GM19240 (cell line): ENCODE measurements at regions not wholly inside any gene's neighbourhood (a gene's known extent, or its start where the extent isn't known, plus 50 kb on each side); places are given as distances from the start of the nearest gene placed in this dataset.

ENCODE experiments used
- DNase-seq: peaks from one replicate; pipeline ENCODE4 v3.0.0; 2011; ENCODE audit warnings: low spot score; ENCODE audit not compliant: insufficient read length

DNA sequence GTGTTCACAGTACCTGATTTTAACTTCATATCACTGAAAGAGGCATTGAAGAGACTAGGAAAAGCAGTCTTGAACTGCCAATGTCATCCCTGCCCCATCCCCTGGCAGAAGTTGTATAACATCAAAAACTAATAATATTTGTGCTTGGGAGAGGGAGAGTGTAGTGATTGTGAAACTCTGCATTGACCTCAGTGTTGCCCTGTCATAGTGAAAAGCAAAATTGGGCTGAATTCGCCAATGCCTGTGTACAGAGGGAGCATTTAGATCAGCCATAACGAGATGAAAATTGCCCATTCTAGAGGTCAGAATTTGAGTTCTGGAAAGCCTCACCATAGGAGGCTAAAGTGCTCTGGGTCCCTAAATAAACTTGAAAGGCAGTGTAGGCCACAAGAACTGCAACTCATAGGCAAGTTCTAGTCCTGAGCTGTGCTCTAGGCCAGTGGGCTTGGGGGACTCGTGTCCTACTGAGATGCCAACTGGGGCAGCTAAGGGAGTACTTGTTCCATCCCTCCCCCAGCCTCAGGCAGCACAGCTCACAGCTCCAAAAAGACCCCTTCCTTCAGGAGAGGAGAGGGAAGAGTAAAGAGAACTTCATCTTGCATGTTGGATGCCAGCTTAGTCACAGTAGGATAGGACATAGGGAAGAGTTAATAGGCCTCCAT is 855.6 kb downstream of the TSN start:
- no peak for DNase-seq

DNA sequence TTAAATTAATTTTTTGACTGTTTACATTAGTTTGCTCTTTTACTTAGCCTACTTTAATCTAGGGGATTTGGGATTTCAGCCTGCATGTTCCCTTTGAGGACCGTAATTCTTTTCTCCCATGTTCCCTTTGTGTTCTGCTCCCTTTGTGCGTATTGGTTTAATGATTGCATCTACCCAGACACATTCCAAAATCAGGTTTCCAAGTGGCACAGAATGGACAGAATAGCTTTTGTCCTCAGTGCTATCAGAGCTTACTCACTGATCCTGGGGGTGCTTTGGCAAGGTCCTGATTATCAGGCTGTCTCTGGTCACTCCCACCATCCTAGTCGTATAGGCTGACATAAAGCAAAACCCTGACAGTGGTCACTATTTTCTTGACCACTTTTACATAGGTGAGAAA is 867.5 kb downstream of the TSN start:
- no peak for DNase-seq

DNA sequence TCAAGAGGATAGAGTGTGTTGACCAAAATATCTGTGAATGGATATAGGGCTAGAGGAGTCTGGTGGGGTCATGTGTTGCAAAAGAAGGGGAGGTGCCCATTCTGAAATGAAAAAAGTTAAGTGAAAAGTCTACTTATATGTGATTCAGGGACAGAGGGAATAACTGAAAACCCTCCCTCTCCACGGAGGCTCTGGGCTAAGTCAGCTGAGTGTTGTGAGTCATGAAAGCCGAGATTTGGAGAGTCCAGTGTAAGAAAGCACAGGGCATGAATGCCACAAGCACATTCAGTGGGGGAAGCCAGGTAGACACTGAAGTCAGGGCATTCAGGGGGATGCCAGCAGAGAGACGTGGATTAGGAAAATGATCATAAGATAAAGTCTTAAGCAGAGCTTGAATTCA is 871.9 kb downstream of the TSN start:
- DNase-seq, result no peak

DNA sequence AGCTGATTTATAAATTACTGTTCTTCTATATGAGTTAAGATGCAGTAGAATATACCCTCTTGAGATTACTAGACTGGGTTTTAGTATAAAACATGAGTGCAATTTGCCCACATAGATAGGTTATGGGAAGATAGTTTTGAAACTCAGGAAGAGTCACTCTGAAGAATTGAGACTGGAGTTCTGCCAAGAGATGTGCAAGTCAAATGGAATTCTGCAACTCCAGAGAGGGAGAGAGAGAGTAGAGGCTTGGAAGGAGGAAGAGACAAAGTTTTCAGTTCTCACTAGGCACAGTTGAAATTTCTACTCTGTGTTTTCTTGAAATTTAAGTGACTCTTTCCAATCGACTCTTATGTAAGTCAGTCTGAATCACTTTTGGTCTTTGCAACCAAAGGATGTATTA is 878.8 kb downstream of the TSN start:
- DNase-seq, result no peak

DNA sequence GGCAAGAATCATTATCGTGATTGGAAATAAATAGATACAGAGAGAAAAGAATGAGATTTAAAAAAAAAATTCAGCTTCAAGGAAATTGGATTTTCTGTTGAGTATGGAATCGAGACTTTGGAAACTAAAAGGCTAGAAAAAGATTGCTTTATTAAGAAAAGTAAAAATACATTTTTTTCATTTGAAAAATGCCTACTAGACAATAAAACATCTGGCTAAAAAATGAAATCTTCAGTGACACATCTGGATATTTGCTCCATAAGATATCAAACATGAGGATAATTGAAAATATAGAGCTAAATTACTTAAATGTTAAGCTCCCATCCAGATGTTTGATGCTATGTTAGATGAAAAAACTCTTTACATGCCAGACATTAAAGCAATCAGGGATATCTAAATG is 879.5 kb downstream of the TSN start:
- DNase-seq, result no peak

DNA sequence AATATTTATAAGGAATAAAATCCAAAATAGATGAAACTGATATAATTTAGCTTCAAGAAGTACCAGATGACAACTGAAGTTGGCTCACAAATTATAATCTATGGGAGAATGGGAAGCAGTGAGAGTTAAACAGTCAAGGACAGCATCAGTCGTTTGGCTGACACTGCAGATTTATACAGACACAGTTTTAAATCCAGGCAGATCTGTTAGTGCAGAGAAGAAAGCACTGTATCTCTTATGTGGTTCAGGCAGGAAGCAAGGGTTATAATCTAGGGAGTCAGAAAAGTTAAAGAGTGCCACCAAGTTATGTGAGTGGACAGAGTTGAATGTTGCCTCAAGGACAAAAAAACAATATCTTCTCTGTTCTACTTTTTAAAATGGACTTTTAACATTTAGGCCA is 880.2 kb downstream of the TSN start:
- no peak for DNase-seq

DNA sequence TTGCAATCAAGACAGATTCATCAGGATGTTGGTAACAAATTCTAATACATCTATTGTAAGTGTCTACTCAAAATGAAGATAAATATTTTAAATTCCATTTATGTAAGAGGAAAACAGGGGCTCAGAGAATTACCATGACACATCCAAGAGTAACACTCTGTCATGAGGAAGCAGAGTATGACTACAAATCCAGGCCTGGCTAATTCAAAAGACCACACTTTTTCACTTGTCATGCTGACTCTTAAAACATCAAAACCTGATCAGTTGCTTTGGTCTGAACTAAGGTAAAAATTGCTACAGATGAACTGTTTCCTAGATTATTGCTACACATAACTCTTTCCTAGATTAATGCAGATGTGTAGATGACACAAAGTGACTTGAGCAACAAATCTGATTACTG is 880.6 kb downstream of the TSN start:
- no peak for DNase-seq

DNA sequence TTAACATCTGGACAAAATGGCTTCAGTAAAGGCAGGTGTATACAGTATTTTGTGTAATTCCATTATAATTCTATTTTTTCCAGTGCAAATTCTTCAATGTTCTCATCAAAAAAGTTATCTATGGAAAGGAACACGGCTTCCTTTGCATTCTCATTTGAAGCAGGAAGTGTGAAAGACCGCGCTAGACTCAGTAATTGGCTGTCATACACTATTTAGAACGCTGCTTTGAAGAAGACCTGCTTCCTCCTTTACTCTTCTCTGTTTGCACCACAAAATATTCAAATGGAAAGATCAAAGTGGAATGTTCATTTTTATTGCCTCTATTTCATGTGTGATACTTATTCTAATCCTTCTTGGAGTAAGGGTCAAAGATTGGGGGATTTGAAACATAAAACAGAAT is 883.7 kb downstream of the TSN start:
- DNase-seq, result no peak

DNA sequence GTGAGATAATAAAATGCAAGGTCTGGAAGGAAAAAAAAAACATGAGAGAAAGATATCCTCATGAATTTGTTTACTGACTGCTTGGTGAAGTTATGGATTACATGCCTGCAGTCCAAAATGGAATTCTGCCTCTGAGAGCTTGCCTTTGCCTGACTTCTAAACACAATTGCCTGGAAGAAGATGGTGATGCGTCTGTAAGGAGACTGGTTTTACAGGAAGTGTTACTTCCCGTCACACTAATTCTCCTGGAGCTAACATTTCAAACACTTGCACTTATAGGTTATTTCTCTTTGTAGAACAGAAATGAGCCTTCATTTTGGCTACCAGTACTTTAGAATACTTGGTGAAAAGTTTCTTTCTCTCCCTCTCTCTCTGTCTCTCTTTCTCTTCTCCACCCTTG is 884.3 kb downstream of the TSN start:
- DNase-seq, result no peak

DNA sequence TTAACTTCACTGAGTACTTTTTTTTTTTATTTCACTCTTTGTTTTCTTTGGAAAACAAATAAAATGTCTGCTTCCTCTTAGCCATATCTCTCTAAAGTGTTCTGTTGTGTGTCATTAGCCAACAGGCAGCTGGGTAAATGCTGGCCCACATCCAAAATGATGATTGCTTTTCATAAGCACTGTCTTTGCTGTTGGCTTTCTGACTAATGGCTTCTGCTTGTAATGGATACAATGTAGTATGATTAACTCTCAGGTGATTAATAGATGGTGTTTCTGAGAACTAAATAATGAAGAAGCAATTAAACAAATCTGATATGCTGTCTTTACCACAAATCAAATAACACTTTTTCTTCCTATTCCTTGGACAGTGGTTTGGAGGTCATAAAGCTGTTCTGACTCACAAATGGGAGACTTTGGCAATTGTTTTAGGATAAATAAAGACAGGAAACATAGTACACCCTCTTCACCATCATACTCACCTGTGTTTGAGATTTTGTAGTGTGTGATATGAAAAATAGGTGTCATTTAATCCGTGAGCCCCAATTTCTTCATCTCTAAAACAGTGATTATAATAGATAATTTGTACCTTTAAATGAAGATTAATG is 888.4 kb downstream of the TSN start:
- no peak for DNase-seq

DNA sequence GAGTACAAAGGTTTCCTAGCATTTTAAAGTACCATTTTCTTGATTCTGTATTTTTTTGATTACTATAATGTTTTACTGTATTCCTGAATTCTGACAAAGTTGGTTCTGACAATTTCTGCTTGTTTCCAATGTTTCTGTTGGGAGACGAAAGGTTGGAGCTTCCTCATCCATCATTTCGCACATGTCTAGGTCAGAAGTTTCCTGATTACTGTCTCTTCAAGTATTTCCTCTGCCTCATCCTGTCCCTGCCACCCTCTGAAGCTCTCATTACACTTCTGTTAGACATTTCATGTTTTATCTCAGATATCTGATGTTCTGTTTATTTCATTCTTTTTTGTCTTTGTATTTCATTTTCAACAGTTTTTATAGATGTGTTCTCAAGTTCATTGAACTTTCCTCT is 895.8 kb downstream of the TSN start:
- DNase-seq, result no peak

DNA sequence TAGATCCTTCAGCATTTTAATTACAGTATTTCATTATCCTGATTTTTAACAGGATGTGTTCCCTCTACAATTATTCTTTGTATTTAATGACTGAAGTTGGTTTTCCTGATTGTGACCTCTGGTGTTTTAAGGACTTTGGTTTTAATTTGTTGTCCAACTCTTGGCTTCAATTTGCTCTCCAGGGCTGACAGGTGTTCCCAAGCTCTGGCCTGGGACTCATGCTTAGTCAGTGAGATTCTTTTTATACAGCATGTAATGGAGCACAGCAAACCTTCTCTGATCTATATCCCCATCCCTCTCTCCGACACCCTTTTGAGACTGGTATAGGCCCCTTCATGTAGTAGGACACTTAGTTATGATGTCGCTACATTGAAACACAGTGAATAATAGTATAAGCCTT is 896.3 kb downstream of the TSN start:
- DNase-seq, result no peak

DNA sequence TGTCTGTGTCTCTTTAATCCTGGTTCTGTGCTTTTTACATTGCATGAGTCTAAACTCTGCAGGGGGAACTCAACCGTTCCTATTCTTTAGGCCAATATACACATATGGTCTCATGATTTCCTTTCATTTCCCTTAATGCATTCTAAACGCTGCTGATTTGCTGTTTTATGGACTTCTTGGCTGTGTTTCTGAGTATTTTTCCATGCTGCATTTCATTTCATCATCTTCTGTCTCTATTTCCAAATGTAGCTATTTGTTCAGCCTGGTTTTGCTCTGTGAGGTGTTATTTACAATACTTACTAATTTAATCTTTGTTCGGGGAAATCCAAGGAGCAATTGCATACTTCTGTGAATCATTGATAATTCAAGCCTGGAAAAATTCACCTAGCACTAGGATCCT is 897.2 kb downstream of the TSN start:
- DNase-seq, result no peak

DNA sequence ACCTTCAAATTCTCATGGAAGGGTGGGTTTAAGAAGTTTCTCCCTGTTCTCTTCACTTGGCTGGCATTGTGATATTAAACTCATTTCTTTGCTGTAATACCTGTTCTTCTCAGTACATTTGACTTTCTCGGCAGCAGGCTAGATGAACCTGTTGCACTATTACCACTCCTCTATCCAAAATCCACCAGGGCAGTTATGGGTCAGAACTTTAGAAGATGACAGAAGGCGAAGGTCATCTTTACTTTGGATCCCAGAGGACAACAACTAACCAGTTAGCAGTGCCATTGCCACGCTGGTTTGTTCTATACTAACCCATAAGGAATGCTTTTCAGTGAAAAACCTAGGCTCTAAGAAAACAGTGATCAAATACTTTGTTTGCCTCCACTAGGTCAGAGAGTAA is 901.0 kb downstream of the TSN start:
- DNase-seq, result no peak

DNA sequence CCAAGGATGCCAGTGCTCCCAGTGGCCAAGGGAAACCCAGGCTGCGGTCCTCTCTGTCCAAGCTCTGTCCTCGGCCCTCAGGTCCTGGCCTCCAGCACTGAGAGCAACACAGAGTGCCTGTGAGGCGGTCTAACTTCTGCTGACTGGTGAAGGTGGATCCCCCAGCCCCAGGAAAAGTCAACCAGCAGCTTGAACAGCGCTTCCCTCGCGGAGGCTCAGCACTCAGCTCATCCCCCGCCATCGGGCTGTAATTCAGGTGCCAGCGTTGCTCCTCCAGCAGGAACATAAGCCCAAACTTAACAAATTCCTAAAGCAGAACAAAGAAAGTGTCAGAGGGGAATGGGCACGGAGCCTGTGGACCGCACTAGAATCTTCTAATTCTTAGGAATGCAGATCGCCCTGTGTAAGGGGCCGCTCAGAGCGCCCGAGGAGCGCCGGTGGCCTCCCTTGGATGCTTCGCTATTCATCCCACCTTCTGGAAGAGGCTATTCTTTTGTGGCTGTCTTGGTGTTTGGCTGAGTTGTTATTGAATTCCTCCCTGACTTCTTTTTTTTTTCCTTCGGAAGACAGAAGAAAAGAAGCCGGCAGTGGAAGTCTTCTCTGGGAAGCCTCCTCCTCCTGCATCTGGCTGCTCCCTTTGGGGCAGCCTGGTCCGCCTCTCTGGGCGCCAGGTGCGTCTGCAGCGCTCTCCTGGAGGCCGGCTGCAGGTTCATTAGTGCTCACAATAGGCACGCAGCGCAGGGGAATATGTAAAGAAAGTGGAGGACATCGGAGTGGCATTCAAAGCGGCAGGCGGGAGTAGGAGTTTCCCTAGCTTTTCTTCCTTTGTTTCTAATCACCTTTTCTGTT is 905.6 kb downstream of the TSN start:
- no peak for DNase-seq

DNA sequence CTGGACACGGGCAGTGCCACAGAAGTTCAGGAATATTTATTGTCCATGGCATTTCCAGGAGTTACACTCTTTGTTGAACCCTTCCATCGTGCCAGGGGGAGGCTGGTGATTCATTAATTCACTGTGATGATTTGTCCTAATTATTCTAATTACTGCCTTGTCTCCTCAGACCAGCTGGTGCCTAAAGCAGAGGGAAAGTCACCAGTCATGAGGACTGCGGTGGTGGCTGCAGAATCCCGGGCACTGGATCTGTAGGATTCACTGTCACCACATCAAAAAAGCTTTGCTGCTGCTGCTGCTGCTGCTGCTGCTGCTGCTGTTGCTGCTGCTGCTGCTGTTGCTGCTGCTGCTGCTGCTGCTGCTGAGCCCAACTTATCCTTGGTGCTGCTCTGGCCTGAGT is 908.2 kb downstream of the TSN start:
- DNase-seq, result no peak

DNA sequence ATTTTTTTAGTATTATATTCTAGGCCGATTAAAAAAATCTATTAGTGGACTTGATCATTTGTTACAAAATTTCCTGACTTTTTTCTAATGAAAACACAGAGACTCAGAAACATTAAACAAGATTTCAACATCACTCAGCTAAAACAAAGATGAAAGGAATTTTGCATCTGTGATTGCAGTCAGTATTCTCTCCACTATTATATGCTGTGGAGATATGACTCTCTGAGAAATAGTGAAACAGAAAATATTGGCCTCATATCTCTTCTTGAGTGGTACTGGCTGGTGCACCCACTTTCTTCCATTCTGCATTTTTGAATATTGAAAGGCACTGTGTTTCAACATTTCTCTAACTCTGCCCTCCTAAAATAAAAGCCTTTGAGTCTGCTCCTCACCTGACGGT is 914.2 kb downstream of the TSN start:
- no peak for DNase-seq

DNA sequence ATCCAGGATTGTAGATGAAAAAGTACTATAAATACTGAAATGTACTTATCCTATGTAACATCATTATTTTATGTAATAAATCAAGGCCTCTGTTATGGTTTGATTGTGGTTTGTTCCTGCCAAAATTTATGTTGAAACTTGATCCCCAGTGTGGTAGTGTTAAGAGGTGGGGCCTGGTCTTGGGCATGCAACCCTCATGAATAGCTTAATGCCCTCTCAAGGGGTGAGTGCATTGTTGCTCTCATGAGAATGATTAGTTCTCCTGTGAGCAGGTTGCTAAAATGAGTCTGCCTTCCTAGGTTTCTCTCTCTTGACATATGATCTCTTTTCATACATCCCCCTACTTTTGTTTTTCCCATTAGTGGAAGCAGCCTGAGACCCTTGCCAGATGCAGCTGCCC is 915.4 kb downstream of the TSN start:
- DNase-seq, result no peak

DNA sequence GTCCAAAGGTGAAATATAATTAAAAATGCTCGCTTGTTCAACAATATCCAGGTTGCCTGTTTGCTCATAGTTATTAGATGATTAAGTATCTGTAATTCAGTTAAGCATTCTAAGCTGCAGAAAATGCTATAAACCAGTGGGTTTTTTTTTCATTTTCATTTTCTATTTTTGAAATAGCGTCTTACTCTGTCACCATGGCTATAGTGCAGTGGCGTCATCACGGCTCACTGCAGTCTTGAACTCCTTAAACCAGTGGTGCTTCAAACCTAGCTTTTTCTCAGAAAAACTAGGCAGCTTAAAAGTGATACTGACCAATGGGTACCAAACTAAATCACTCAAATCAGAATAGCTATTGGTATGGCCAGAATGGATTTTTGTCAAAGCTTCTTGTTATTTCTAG is 925.2 kb downstream of the TSN start:
- DNase-seq, result no peak

DNA sequence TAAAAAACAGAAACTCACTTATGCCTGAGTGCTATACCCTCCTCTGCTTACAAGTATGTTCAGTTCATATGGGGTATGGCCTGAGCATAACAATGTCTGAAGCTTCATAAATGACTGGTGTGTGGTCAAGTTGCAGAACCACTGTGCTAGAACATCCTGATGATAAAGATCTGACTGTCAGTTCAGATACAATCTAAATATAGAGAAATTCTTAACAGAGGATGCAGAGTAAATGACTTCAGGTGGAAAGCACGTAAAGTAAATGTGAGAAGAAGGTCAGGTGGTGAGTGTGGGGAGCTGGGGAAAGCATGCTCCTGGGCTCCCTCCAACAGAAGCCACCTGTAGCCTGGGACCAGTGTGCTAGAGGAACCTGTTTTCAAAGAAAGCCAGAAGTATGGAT is 926.2 kb downstream of the TSN start:
- DNase-seq, result no peak

DNA sequence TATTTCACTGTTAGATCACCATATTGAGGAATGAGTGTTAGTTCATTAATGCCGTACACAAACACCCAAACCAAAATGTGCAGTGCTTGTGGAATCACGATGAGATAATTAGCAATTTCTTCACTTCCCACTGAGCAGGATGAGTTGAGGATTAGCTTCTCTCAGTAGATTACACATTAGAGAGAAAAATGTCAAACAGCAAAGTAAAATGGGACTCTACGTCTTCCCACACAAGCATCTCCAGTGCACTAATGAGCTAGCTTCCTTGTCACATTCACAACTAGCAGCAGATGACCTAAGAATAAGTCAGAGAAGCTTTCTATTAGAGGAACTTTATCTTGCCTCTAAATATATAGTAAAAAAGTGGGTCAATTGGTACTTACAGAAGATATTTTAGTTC is 926.9 kb downstream of the TSN start:
- no peak for DNase-seq

DNA sequence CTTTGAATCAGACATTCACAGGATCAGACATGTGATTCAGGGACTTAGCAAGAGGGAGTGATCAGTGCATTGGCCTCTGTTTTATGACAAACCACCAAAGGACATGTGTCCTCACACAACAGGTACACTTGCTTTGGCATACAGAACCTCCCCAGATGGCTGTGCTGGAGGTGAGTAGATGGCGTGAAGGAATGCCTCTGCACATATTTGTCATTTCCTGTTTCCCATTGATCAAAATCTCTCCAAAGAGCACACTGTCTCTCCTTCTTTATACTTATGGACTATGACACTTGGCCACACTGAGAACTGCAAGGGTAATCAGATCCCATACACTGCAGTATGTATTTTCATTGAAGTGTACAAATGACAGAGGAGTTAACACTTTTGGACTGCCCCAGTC is 927.6 kb downstream of the TSN start:
- DNase-seq, result no peak
